Transverse colon (tissue), 4 donors: ENCODE measurements at regions not wholly inside any gene's neighbourhood (a gene's known extent, or its start where the extent isn't known, plus 50 kb on each side); places are given as distances from the start of the nearest gene placed in this dataset.

Experiments
- POLR2A ChIP-seq: fragments of 450-650 bp; IDR thresholded peaks from one replicate; pipeline ENCODE4 v1.6.1; 2016; ENCODE audit warnings: antibody characterized with exemption, mild to moderate bottlenecking, moderate library complexity
- POLR2AphosphoS5 ChIP-seq, 3 donors: sonication (generic); formaldehyde crosslinking; IDR thresholded peaks; one replicate each; pipeline ENCODE4 v1.6.1; 2016; ENCODE audit warnings: antibody characterized with exemption in 3 of 3
- TF ChIP-seq, protein P1 (sequence below), 5 experiments: fragments of 200-600 bp in 3 of 5; fragments of 450-650 bp in 2 of 5; sonication (generic) in 3 of 5; IDR thresholded peaks; 1 replicate in 2 of 5; 2 replicates in 3 of 5; pipeline ENCODE4 v1.5.1; 2016 to 2017; ENCODE audit warnings: antibody characterized with exemption in 5 of 5, inconsistent platforms in 3 of 5, mild to moderate bottlenecking in 2 of 5, moderate library complexity in 1 of 5

GRCh38 chr4:34258176-34258575, 1986.1 kb downstream of the ARAP2 start:
- TF ChIP-seq POLR2AphosphoS5 (IDR thresholded peaks at IDR 0.05) (no peak), POLR2A (no peak)
- TF ChIP-seq, protein P1, sequence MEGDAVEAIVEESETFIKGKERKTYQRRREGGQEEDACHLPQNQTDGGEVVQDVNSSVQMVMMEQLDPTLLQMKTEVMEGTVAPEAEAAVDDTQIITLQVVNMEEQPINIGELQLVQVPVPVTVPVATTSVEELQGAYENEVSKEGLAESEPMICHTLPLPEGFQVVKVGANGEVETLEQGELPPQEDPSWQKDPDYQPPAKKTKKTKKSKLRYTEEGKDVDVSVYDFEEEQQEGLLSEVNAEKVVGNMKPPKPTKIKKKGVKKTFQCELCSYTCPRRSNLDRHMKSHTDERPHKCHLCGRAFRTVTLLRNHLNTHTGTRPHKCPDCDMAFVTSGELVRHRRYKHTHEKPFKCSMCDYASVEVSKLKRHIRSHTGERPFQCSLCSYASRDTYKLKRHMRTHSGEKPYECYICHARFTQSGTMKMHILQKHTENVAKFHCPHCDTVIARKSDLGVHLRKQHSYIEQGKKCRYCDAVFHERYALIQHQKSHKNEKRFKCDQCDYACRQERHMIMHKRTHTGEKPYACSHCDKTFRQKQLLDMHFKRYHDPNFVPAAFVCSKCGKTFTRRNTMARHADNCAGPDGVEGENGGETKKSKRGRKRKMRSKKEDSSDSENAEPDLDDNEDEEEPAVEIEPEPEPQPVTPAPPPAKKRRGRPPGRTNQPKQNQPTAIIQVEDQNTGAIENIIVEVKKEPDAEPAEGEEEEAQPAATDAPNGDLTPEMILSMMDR (IDR thresholded peaks at IDR 0.05): no peak
